ENCODE measurements at regions not wholly inside any gene's neighbourhood (a gene's known extent, or its start where the extent isn't known, plus 50 kb on each side); places are given as distances from the start of the nearest gene placed in this dataset.
"Not testable (repeated sequence)": the region's sequence is repeated elsewhere in the genome, so short reads cannot be mapped to it uniquely, and the experiment has no call there.

GRCh38 chr9:65566018-65566417 lies 109.7 kb upstream of the ZNG1E start:
- DNase-seq, result not testable (repeated sequence)

DNA sequence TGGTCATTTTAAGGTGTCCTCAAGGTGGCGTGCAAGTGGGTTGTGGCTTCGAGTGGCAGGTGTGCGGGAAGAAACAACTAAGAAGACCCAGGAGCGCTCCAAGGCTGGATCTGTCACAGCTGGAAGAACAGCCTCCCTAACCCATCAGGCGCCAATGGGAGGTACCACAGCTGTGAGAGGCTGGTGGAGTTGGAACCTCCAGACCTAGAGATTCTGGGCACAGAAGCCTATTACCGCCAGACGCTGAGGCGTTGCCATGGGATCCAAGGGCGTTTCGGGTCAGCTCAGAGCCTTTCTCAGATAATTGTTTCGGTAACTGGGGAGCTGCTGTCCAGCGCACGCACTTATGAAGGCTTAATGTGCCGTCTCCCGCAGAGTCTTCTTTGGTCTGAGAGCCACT lies 156.7 kb upstream of the ZNG1E start:
- DNase-seq, result not testable (repeated sequence)

- DNase-seq, result not testable (repeated sequence)
These were observed 161.3 kb upstream of the ZNG1E start for GRCh38 chr9:65514465-65514864.

- not testable (repeated sequence) for DNase-seq
These were observed 167.8 kb upstream of the ZNG1E start for GRCh38 chr9:65507897-65508296.

- not testable (repeated sequence) for DNase-seq
These were observed 171.0 kb upstream of the ZNG1E start for GRCh38 chr9:65504686-65505085.

GRCh38 chr9:65503696-65504095 lies 172.0 kb upstream of the ZNG1E start:
- not testable (repeated sequence) for DNase-seq

- not testable (repeated sequence) for DNase-seq
These were observed 192.8 kb upstream of the ZNG1E start for GRCh38 chr9:65482890-65483289.

DNA sequence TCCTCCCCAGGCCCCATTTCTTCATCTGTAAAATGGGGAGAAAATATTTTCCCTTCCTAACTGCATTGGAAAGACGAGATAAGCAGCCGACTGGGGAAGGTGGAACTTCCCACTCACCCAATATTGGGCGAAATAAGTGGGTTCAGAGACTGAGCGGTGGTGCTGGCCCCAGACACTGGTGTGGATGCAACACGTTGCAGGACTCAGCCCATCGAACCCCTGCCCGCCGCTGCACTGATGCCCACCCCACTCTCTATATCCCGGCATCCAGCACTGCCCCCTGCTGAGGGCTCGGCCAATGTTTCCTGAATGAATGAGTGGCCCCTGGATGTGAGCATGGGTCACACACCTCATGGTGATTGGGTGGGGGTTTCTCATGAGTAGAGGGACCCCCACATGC lies 194.4 kb upstream of the ZNG1E start:
- not testable (repeated sequence) for DNase-seq

- DNase-seq, result not testable (repeated sequence)
These were observed 189.9 kb upstream of the FOXD4L5 start for GRCh38 chr9:65474891-65475290.

- DNase-seq, result not testable (repeated sequence)
These were observed 188.2 kb upstream of the FOXD4L5 start for GRCh38 chr9:65473059-65473822.

GRCh38 chr9:65471106-65471505 lies 186.1 kb upstream of the FOXD4L5 start:
- not testable (repeated sequence) for DNase-seq

GRCh38 chr9:65466911-65467734 lies 182.1 kb upstream of the FOXD4L5 start:
- not testable (repeated sequence) for DNase-seq

DNA sequence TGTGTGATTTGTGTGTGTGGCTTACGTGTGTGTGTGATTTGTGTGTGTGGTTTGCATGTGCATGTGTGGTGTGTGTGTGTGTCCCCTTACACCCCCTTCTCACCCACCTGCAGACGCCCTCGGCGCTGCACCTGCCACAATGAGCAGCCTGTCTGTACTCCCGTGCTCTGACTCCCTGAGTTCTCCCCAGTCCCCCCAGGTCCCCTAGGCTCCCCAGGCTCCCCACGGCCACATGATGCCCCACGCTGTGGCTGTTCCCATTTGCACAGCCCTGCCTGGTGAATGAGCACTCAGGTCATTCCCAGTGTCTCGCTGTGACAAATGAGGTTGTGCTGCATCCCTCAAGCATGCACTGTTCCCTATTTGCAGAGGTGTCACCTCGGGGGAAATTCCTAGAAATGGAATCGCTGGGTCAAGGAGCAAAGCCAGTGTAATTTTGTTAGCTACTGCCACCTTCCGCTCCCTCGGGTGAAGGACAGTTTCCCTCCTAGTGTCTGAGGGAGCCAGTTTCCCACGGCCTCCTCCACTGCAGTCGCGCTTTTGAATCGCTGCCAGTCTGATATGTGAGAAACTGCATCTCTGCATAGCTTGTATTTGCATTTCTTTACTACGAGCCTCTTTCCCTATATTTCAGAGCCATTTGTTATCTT lies 180.4 kb upstream of the FOXD4L5 start:
- DNase-seq, result not testable (repeated sequence)

- not testable (repeated sequence) for DNase-seq
These were observed 177.5 kb upstream of the FOXD4L5 start for GRCh38 chr9:65462476-65462875.

DNA sequence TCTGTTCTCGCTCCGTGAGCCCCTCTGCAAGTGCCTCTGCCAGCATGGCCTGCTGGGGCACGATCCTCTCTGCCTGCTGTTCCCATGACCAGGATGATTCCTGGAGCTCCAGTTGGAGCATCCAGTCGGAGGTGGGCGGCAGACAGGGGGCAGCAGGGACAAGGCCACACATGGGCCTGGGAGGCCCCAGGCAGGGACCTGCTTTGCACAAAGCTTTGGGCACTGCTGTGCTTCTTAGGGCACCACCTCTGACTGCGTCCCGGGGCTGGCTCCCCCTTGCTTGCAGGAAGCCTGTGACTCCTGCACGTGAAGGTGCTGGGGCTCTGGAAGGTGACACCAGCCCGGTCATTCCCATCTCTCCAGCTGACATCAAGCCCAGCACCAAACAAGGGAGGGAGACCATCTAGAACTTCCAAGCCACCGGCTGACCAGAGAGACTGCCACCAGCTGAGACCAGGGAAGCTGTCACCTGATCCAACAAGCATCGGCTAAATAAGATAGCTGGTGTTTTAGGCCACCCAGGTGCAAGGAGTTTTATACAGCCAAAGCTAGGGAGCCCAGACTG lies 174.8 kb upstream of the FOXD4L5 start:
- DNase-seq, result no peak

GRCh38 chr9:65458992-65459391 lies 174.0 kb upstream of the FOXD4L5 start:
- no peak for DNase-seq

GRCh38 chr9:65458465-65458864 lies 173.5 kb upstream of the FOXD4L5 start:
- no peak for DNase-seq

GRCh38 chr9:65456991-65457390 lies 172.0 kb upstream of the FOXD4L5 start:
- DNase-seq, result not testable (repeated sequence)

DNA sequence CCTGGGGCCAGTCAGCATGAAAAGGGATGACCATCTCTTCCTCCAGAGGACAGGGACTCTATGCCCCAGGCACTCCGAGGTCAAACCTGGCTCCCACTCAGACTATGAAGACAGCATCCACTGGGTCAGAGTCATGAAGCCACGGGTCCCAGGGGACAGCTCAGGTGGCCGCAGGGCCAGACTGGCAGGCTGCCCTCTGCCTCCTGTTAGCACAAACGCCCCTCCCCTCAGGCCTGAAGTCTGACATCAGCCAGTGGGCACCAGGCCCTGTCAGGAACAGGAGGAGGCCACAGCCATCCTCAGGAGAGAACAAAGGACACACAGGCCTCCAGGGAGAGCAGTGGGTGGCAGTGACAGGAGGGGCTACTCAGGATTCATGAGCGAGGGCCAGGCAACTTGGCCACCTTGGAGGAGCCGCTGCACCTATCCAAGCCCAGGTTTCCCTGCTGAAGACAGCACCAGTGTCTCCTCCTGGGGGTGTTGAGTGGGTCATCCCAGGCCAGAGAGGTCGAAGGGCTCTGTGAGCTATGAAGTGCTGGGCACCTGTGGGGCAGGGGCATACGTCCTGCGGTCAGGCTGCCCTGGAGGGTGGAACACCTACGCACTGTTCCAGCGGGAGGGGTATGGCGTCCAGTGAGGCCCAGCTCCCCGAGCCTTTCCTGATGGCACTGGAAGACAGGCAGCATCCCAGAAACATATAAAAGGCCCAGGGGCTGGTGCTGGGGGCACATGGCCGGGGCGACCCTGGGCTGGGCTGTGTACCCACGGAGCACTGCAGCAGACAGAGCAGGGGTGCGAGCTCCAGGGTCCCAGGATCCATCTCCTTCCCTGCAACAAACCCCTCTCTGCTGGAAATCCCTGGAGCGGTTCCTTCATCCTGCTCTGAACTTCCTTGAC lies 171.0 kb upstream of the FOXD4L5 start:
- DNase-seq, result not testable (repeated sequence)

DNA sequence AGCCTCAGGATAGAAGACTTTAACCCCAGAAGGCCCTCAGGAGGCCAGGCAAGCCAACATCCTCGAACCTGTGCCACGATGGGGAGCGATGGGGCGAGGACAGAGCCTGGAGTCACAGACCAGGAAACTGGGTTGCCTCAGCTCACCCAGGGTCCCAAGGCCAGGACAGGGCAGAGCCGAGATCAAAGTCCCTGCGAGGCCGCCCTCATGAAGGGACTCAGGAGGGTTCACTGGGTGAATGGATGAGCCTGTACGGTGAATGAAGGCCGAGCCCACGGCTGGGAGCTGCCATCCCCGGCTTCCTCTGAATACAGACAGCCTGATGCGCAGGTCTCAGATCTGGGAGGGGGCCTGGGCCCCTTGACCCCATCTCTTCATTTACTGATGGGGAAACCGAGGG lies 170.1 kb upstream of the FOXD4L5 start:
- DNase-seq, result not testable (repeated sequence)

- not testable (repeated sequence) for DNase-seq
These were observed 169.7 kb upstream of the FOXD4L5 start for GRCh38 chr9:65454666-65455065.

GRCh38 chr9:65454034-65454433 lies 169.0 kb upstream of the FOXD4L5 start:
- not testable (repeated sequence) for DNase-seq

All from fibroblast of skin of right biceps (primary cell).